NT2/D1 (cell line): ENCODE measurements at regions not wholly inside any gene's neighbourhood (a gene's known extent, or its start where the extent isn't known, plus 50 kb on each side); places are given as distances from the start of the nearest gene placed in this dataset.

Source experiments
- DNase-seq: peaks from one replicate; pipeline ENCODE4 v3.0.0-alpha.2; 2011; ENCODE audit warnings: low read depth, low spot score
- H3K27me3 ChIP-seq: 2 replicates; pipeline ENCODE4 v1.6.0; 2011; ENCODE audit warnings: mild to moderate bottlenecking; ENCODE audit not compliant: insufficient read length, insufficient read depth
- H3K36me3 ChIP-seq: 2 replicates; pipeline ENCODE4 v1.6.1; 2011; ENCODE audit warnings: mild to moderate bottlenecking, low read length, mixed read lengths; ENCODE audit not compliant: insufficient read depth, insufficient read length
- H3K4me1 ChIP-seq: 2 replicates; pipeline ENCODE4 v1.5.1; 2011; ENCODE audit not compliant: insufficient read depth, insufficient read length
- H3K4me3 ChIP-seq: 2 replicates; pipeline ENCODE4 v1.5.1; 2011; ENCODE audit warnings: low read depth; ENCODE audit not compliant: insufficient read length
- H3K9ac ChIP-seq: 2 replicates; pipeline ENCODE4 v1.6.0; 2011; ENCODE audit warnings: low read depth; ENCODE audit not compliant: insufficient read length
- H3K9me3 ChIP-seq: 2 replicates; pipeline ENCODE4 v1.5.1; 2011; ENCODE audit warnings: mild to moderate bottlenecking, low read length; ENCODE audit not compliant: insufficient read depth
- SUZ12 ChIP-seq: IDR thresholded peaks from 2 replicates; pipeline ENCODE4 v1.6.1; 2011; ENCODE audit not compliant: insufficient read length, insufficient read depth; ENCODE audit errors: extremely low read depth
- YY1 ChIP-seq: IDR thresholded peaks from 2 replicates; pipeline ENCODE4 v1.6.1; 2011; ENCODE audit not compliant: insufficient read length, insufficient read depth
- ZNF274 ChIP-seq: IDR thresholded peaks from 2 replicates; pipeline ENCODE4 v1.6.1; 2011; ENCODE audit warnings: mild to moderate bottlenecking, low read depth, low read length

GRCh38 chr7:46368871-46369270 is 447.8 kb upstream of the IGFBP3 start:
- Histone ChIP-seq H3K9me3 (peaks cover 11% of the 10 kb centered on the region; the same call in 1 of the 2 replicates), H3K36me3 (no peaks in the 10 kb centered on the region), H3K9ac (no peak overlapping the region), H3K27me3 (no peaks in the 10 kb centered on the region), H3K4me3 (no peak overlapping the region), H3K4me1 (no peaks in the 10 kb centered on the region)
- TF ChIP-seq SUZ12, result no peak
- no peak for TF ChIP-seq YY1
- TF ChIP-seq ZNF274, result no peak
- DNase-seq, result no peak

GRCh38 chr7:46366526-46366925 is 445.5 kb upstream of the IGFBP3 start:
- no peak overlapping the region for H3K4me3 ChIP-seq
- H3K4me1 ChIP-seq, result no peaks in the 10 kb centered on the region
- no peak overlapping the region for H3K9ac ChIP-seq
- H3K27me3 ChIP-seq, result no peaks in the 10 kb centered on the region
- H3K9me3 ChIP-seq, result peaks cover 11% of the 10 kb centered on the region; the same call in 1 of the 2 replicates
- no peak for TF ChIP-seq YY1
- no peak for DNase-seq
- H3K36me3 ChIP-seq, result no peaks in the 10 kb centered on the region

GRCh38 chr7:46363688-46364087 is 442.6 kb upstream of the IGFBP3 start:
- Histone ChIP-seq H3K27me3 (no peaks in the 10 kb centered on the region), H3K9me3 (peaks cover 11% of the 10 kb centered on the region; the same call in 1 of the 2 replicates), H3K36me3 (no peaks in the 10 kb centered on the region), H3K9ac (no peak overlapping the region), H3K4me3 (no peak overlapping the region), H3K4me1 (no peaks in the 10 kb centered on the region)
- no peak for DNase-seq
- TF ChIP-seq ZNF274, result no peak

DNA sequence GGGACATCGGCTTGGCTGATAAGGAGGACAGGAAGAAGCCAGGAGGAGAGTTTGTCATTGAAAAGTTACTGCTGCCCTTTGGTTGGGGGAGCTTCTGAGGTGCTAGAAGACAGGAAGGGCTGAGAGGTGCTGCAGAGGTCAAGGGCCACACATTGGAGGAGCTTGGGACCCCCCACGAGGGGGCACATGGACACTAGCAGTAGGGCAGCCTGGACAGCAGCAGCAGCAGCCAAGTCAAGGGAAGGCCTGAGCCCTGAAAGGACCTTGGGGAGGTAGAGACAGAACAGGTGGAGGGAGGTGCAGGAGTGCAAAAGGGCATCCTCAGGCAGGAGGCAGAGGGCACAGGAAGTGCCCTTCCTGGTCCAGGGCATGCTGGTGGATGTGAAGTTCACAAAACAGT is 439.7 kb upstream of the IGFBP3 start:
- no peak for DNase-seq
- Histone ChIP-seq H3K27me3 (no peaks in the 10 kb centered on the region), H3K9ac (no peak overlapping the region), H3K36me3 (no peaks in the 10 kb centered on the region), H3K4me1 (no peaks in the 10 kb centered on the region), H3K4me3 (no peak overlapping the region), H3K9me3 (no peaks in the 10 kb centered on the region)
- no peak for TF ChIP-seq YY1
- no peak for TF ChIP-seq ZNF274
- TF ChIP-seq SUZ12, result no peak

DNA sequence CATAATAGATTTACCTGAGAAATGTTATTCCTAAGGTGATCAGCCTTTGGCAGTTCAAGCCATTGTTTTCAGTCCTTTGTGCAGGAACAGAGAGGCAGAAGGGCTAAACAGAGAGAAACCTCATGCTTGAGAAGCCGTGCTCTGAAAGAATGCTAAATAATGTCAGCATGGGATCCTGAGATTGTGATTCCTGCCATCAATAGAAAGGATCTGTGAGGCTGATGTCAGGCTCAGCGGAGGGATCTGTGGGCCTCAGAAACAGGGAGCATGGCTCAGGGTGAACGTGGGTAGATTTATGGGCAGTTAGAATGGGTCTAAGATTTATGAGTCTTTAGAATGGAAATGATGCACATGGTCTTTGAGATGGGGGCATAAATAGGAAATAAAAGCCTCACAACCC is 439.2 kb upstream of the IGFBP3 start:
- no peaks in the 10 kb centered on the region for H3K4me1 ChIP-seq
- TF ChIP-seq SUZ12 (no peak), YY1 (no peak), ZNF274 (no peak)
- H3K9me3 ChIP-seq, result no peaks in the 10 kb centered on the region
- H3K4me3 ChIP-seq, result no peak overlapping the region
- DNase-seq, result peak; percentile 22
- H3K27me3 ChIP-seq, result no peaks in the 10 kb centered on the region
- H3K9ac ChIP-seq, result no peak overlapping the region
- H3K36me3 ChIP-seq, result no peaks in the 10 kb centered on the region

- no peak overlapping the region for H3K9ac ChIP-seq
- no peak for DNase-seq
Observed at GRCh38 chr7:46357851-46358250, 436.8 kb upstream of the IGFBP3 start.

GRCh38 chr7:46357290-46357689 is 436.2 kb upstream of the IGFBP3 start:
- H3K4me3 ChIP-seq, result no peak overlapping the region
- no peaks in the 10 kb centered on the region for H3K9me3 ChIP-seq
- H3K36me3 ChIP-seq, result no peaks in the 10 kb centered on the region
- no peak overlapping the region for H3K9ac ChIP-seq
- H3K4me1 ChIP-seq, result no peaks in the 10 kb centered on the region
- no peak for DNase-seq
- H3K27me3 ChIP-seq, result no peaks in the 10 kb centered on the region
- TF ChIP-seq YY1 (no peak), SUZ12 (no peak), ZNF274 (no peak)

More at GRCh38 chr7:46357851-46358250, 436.8 kb upstream of the IGFBP3 start:
- TF ChIP-seq ZNF274, result no peak
- no peak for TF ChIP-seq SUZ12
- no peak for TF ChIP-seq YY1
- Histone ChIP-seq H3K4me3 (no peak overlapping the region), H3K27me3 (no peaks in the 10 kb centered on the region), H3K4me1 (no peaks in the 10 kb centered on the region), H3K36me3 (no peaks in the 10 kb centered on the region), H3K9me3 (no peaks in the 10 kb centered on the region)

DNA sequence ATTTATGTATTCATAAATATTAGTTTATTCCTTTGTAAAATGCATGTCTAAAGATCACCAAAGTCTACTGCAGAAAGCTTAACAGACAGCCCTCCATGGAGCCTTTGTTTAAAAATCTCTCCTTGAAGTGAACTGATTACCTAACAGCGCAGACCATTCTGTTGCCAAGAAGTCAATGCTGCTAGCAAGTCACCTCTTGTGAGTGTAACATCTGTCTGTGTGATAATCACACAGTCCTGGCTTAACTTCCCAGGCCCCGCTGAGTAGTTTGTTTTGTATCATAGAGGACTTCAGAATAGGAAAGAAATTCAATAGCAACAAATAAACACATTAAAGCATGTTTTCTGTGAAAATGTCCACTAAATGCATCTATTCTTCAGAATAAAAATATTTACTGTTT is 435.3 kb upstream of the IGFBP3 start:
- H3K9ac ChIP-seq, result no peak overlapping the region
- DNase-seq, result no peak
- no peak overlapping the region for H3K4me3 ChIP-seq
- H3K4me1 ChIP-seq, result no peaks in the 10 kb centered on the region
- no peaks in the 10 kb centered on the region for H3K36me3 ChIP-seq
- no peaks in the 10 kb centered on the region for H3K9me3 ChIP-seq
- no peak for TF ChIP-seq ZNF274
- no peak for TF ChIP-seq SUZ12
- no peaks in the 10 kb centered on the region for H3K27me3 ChIP-seq
